Endothelial cell of umbilical vein (primary cell): ENCODE measurements at regions not wholly inside any gene's neighbourhood (a gene's known extent, or its start where the extent isn't known, plus 50 kb on each side); places are given as distances from the start of the nearest gene placed in this dataset.

Experiments
- BruUV-seq: library from RNA; stranded (reverse); fragments of 400-500 nt; replicated peaks from 2 replicates; lab custom pipeline; 2021; lab: Mats Ljungman, UMichigan
- CTCF ChIA-PET: fragments of 300-600, 350-600 bp; sonication (Branson Sonifier 250); formaldehyde crosslinking; loops from one replicate; lab custom pipeline; 2021; ENCODE audit warnings: antibody characterized with exemption, inconsistent platforms; lab: Charles Lee
- POLR2A ChIA-PET: fragments of 300-600, 350-600 bp; sonication (Branson Sonifier 250); formaldehyde crosslinking; loops from one replicate; lab custom pipeline; 2021; ENCODE audit warnings: antibody characterized with exemption, inconsistent platforms; lab: Charles Lee
- DNase-seq: peaks from one replicate; pipeline ENCODE4 v3.0.0-alpha.2; 2011; ENCODE audit warnings: low read depth, low spot score
- FAIRE-seq: peaks from 2 replicates; lab custom pipeline; 2011; peaks lifted over from hg19 to GRCh38; lab: Jason Lieb, UNC
- H2AFZ ChIP-seq: 2 replicates; pipeline ENCODE4 v1.6.0; 2012; ENCODE audit warnings: low read depth, low read length, control low read depth, inconsistent platforms
- H3K27ac ChIP-seq: 2 replicates; pipeline ENCODE4 v1.5.1; 2011; ENCODE audit warnings: low read depth, mild to moderate bottlenecking, control low read depth, low read length, moderate library complexity; ENCODE audit not compliant: insufficient read depth
- H3K27me3 ChIP-seq, 2 experiments: 2 replicates each; pipeline versions ENCODE4 v1.6.0 to v1.6.1; 2011; ENCODE audit warnings: low read length in 2 of 2, mixed read lengths in 1 of 2; ENCODE audit not compliant: control insufficient read depth in 2 of 2, insufficient read depth in 2 of 2
- H3K36me3 ChIP-seq, 2 experiments: 2 replicates in 1 of 2; 3 replicates in 1 of 2; pipeline ENCODE4 v1.5.1; 2011; ENCODE audit warnings: low read length in 2 of 2, mild to moderate bottlenecking in 1 of 2, moderate library complexity in 1 of 2; ENCODE audit not compliant: control insufficient read depth in 2 of 2, insufficient read depth in 2 of 2; ENCODE audit errors: extremely low read depth in 1 of 2
- H3K4me1 ChIP-seq: 3 replicates; pipeline ENCODE4 v1.5.1; 2011; ENCODE audit warnings: mild to moderate bottlenecking, low read length; ENCODE audit not compliant: control insufficient read depth, insufficient read depth; ENCODE audit errors: extremely low read depth
- H3K4me2 ChIP-seq: 2 replicates; pipeline ENCODE4 v1.6.1; 2011; ENCODE audit warnings: low read length, control low read depth, mixed read lengths; ENCODE audit not compliant: insufficient read depth
- H3K4me3 ChIP-seq, 3 experiments: fragments of 200-600 bp in 1 of 3; sonication (generic), shearing (Covaris generic) in 1 of 3; replicated peaks in 1 of 3; 2 replicates each; pipeline ENCODE4 v1.5.1; 2011 to 2016; ENCODE audit warnings: control low read depth in 3 of 3, low read length in 3 of 3, mild to moderate bottlenecking in 2 of 3, inconsistent platforms in 1 of 3, low read depth in 1 of 3, moderate library complexity in 1 of 3; ENCODE audit not compliant: insufficient read depth in 1 of 3
- H3K79me2 ChIP-seq: 2 replicates; pipeline ENCODE4 v1.6.0; 2012; ENCODE audit warnings: low read length, inconsistent platforms; ENCODE audit not compliant: control insufficient read depth, insufficient read depth
- H3K9ac ChIP-seq: replicated peaks from 2 replicates; pipeline ENCODE3; 2011; ENCODE audit warnings: low read length, control low read depth; ENCODE audit not compliant: insufficient read depth; ENCODE audit errors: extremely low read depth
- H3K9me1 ChIP-seq: replicated peaks from 3 replicates; pipeline ENCODE4 v1.6.0; 2011; ENCODE audit warnings: mild to moderate bottlenecking, low read length; ENCODE audit not compliant: control insufficient read depth, insufficient read depth; ENCODE audit errors: extremely low read depth
- H3K9me3 ChIP-seq: replicated peaks from 2 replicates; pipeline ENCODE4 v1.5.1; 2012; ENCODE audit warnings: low read length, inconsistent platforms; ENCODE audit not compliant: control insufficient read depth, insufficient read depth
- H4K20me1 ChIP-seq: replicated peaks from 2 replicates; pipeline ENCODE3; 2011; ENCODE audit warnings: mild to moderate bottlenecking, low read length; ENCODE audit not compliant: control insufficient read depth, insufficient read depth; ENCODE audit errors: extremely low read depth
- CTCF ChIP-seq, 2 donors: IDR thresholded peaks; 1 replicate in 1 of 2; 2 replicates in 1 of 2; pipeline ENCODE4 v1.5.1; 2011; ENCODE audit warnings: low read length in 2 of 2, mild to moderate bottlenecking in 2 of 2, moderate library complexity in 2 of 2, control low read depth in 1 of 2, inconsistent platforms in 1 of 2, low read depth in 1 of 2; ENCODE audit not compliant: insufficient read depth in 1 of 2; ENCODE audit errors: extremely low read depth in 1 of 2
- EZH2 ChIP-seq: IDR thresholded peaks from 2 replicates; pipeline ENCODE4 v1.6.1; 2012; ENCODE audit warnings: borderline replicate concordance, low read depth, mild to moderate bottlenecking, moderate library complexity, low read length, inconsistent platforms; ENCODE audit not compliant: severe bottlenecking
- FOS ChIP-seq: IDR thresholded peaks from 2 replicates; pipeline ENCODE4 v1.6.1; 2011; ENCODE audit warnings: mild to moderate bottlenecking, low read length, moderate library complexity, borderline replicate concordance; ENCODE audit not compliant: insufficient read depth
- GATA2 ChIP-seq: IDR thresholded peaks from 2 replicates; pipeline ENCODE4 v1.7.0; 2011; ENCODE audit warnings: low read depth, mild to moderate bottlenecking, moderate library complexity, mixed read lengths, low read length; ENCODE audit not compliant: insufficient read length, insufficient read depth
- JUN ChIP-seq: IDR thresholded peaks from 2 replicates; pipeline ENCODE4 v1.6.1; 2011; ENCODE audit warnings: borderline replicate concordance, low read depth; ENCODE audit not compliant: insufficient read length, insufficient read depth
- MAX ChIP-seq: IDR thresholded peaks from 2 replicates; pipeline ENCODE4 v1.6.1; 2011; ENCODE audit not compliant: insufficient read depth, insufficient read length
- MYC ChIP-seq: IDR thresholded peaks from one replicate; pipeline ENCODE4 v1.6.1; 2011; ENCODE audit warnings: mild to moderate bottlenecking, low read depth, low read length
- POLR2A ChIP-seq: IDR thresholded peaks from 2 replicates; pipeline ENCODE4 v1.6.1; 2012; ENCODE audit warnings: low read depth, mild to moderate bottlenecking, control low read depth, low read length
- POLR2AphosphoS5 ChIP-seq: IDR thresholded peaks from 2 replicates; pipeline ENCODE4 v1.6.1; 2012; ENCODE audit warnings: low read depth, mild to moderate bottlenecking, control low read depth, low read length, moderate library complexity; ENCODE audit not compliant: insufficient read depth
- dilution Hi-C: fragments of 300-500 bp; cut with MboI; formaldehyde crosslinking; loops from one replicate; pipeline ENCODE4 v1.15.0; 2019; ENCODE audit warnings: low sequenced_read_pairs; ENCODE audit not compliant: extremely low pct_ligation_motif_present
- intact Hi-C: fragments of 100-400 bp; cut with micrococcal nuclease; formaldehyde crosslinking; loops from one replicate; pipeline ENCODE4 v1.10.0; 2022

GRCh38 chr20:60257671-60258070, 299.4 kb downstream of the CDH26 start:
- POLR2A ChIA-PET: no interaction called here
- DNase-seq: no peak
- dilution Hi-C loops: no loop called here

GRCh38 chr20:60258255-60258863, 300.1 kb downstream of the CDH26 start:
- H3K4me3 ChIP-seq: no peak overlapping the region

More at GRCh38 chr20:60257671-60258070, 299.4 kb downstream of the CDH26 start:
- H3K4me2 ChIP-seq: no peak overlapping the region
- intact Hi-C loops: no loop called here
- H3K9me1 ChIP-seq: no peaks in the 10 kb centered on the region
- BruUV-seq: no TSS peak
- no peaks in the 10 kb centered on the region for H3K79me2 ChIP-seq
- FAIRE-seq: no peak
- H3K4me3 ChIP-seq: no peak overlapping the region
- no peak overlapping the region for H3K27ac ChIP-seq
- H3K9me3 ChIP-seq: peaks cover 7% of the 10 kb centered on the region
- no peak overlapping the region for H3K9ac ChIP-seq
- H3K4me1 ChIP-seq: no peaks in the 10 kb centered on the region
- no peak overlapping the region for H2AFZ ChIP-seq
- no peaks in the 10 kb centered on the region for H3K27me3 ChIP-seq
- CTCF ChIA-PET: no interaction called here
- H3K36me3 ChIP-seq: no peaks in the 10 kb centered on the region
- no peaks in the 10 kb centered on the region for H4K20me1 ChIP-seq
- TF ChIP-seq JUN: no peak
- no peak for TF ChIP-seq POLR2A
- no peak for TF ChIP-seq GATA2
- TF ChIP-seq MYC: no peak
- no peak for TF ChIP-seq MAX
- no peak for TF ChIP-seq EZH2
- TF ChIP-seq FOS: no peak

More at GRCh38 chr20:60258255-60258863, 300.1 kb downstream of the CDH26 start:
- ChIA-PET CTCF (no interaction called here), POLR2A (no interaction called here)
- Histone ChIP-seq H3K4me1 (no peaks in the 10 kb centered on the region), H2AFZ (no peak overlapping the region), H3K9me3 (peaks cover 5% of the 10 kb centered on the region), H3K9ac (no peak overlapping the region), H3K79me2 (no peaks in the 10 kb centered on the region), H3K36me3 (no peaks in the 10 kb centered on the region), H3K27me3 (no peaks in the 10 kb centered on the region), H3K9me1 (no peaks in the 10 kb centered on the region), H3K4me2 (no peak overlapping the region), H4K20me1 (no peaks in the 10 kb centered on the region), H3K27ac (no peak overlapping the region)
- dilution Hi-C loops: no loop called here
- no peak for FAIRE-seq
- TF ChIP-seq MAX (no peak), JUN (no peak), CTCF (IDR thresholded peaks at IDR 0.05; ENCODE audit: extremely low read depth in 1 of 2, insufficient read depth in 1 of 2, low read depth in 1 of 2, low read length in 2 of 2) (no peak), GATA2 (no peak), FOS (no peak), MYC (no peak), EZH2 (no peak), POLR2A (no peak), POLR2AphosphoS5 (no peak)
- no TSS peak for BruUV-seq
- no peak for DNase-seq
- intact Hi-C loops: no loop called here
